HUES6 (cell line): ENCODE measurements at regions not wholly inside any gene's neighbourhood (a gene's known extent, or its start where the extent isn't known, plus 50 kb on each side); places are given as distances from the start of the nearest gene placed in this dataset.

Experiments
- H3K27ac ChIP-seq: 2 replicates; pipeline ENCODE4 v1.7.0; 2013; ENCODE audit warnings: low read depth, mild to moderate bottlenecking, low read length, inconsistent platforms
- H3K27me3 ChIP-seq: 2 replicates; pipeline ENCODE4 v1.6.1; 2013; ENCODE audit warnings: low read length; ENCODE audit not compliant: control insufficient read depth, insufficient read depth
- H3K36me3 ChIP-seq: 2 replicates; pipeline ENCODE4 v1.6.1; 2013; ENCODE audit warnings: low read length; ENCODE audit not compliant: control insufficient read depth, insufficient read depth
- H3K4me1 ChIP-seq: 2 replicates; pipeline ENCODE4 v1.6.1; 2013; ENCODE audit warnings: low read length; ENCODE audit not compliant: control insufficient read depth, insufficient read depth
- H3K4me3 ChIP-seq: 2 replicates; pipeline ENCODE4 v1.5.1; 2013; ENCODE audit warnings: low read depth, low read length
- H3K9ac ChIP-seq: one replicate; pipeline ENCODE4 v1.6.1; 2013; ENCODE audit warnings: mild to moderate bottlenecking, low read length
- H3K9me3 ChIP-seq: 2 replicates; pipeline ENCODE4 v1.6.1; 2013; ENCODE audit warnings: low read depth, low read length; ENCODE audit not compliant: control insufficient read depth, insufficient read depth

- H3K36me3 ChIP-seq: no peaks in the 10 kb centered on the region
- no peaks in the 10 kb centered on the region for H3K4me1 ChIP-seq
- no peak overlapping the region for H3K27ac ChIP-seq
- H3K9me3 ChIP-seq: 0 out of 2 replicates have a peak, but pooled peaks cover 4% of the 10 kb centered on the region
- H3K27me3 ChIP-seq: no peaks in the 10 kb centered on the region
- H3K9ac ChIP-seq: no peak overlapping the region
- H3K4me3 ChIP-seq: no peak overlapping the region
Observed at GRCh38 chr18:2390158-2390557, 181.1 kb downstream of the METTL4 start.

- H3K4me1 ChIP-seq: no peaks in the 10 kb centered on the region
- 0 out of 2 replicates have a peak, but pooled peaks cover 4% of the 10 kb centered on the region for H3K9me3 ChIP-seq
- no peak overlapping the region for H3K4me3 ChIP-seq
- H3K36me3 ChIP-seq: no peaks in the 10 kb centered on the region
- H3K9ac ChIP-seq: no peak overlapping the region
- no peaks in the 10 kb centered on the region for H3K27me3 ChIP-seq
- H3K27ac ChIP-seq: no peak overlapping the region
Observed at GRCh38 chr18:2391470-2391869, 179.8 kb downstream of the METTL4 start.

GRCh38 chr18:2392446-2392845 lies 178.9 kb downstream of the METTL4 start:
- Histone ChIP-seq H3K9me3 (0 out of 2 replicates have a peak, but pooled peaks cover 3% of the 10 kb centered on the region), H3K9ac (no peak overlapping the region), H3K4me1 (no peaks in the 10 kb centered on the region), H3K36me3 (no peaks in the 10 kb centered on the region), H3K27me3 (no peaks in the 10 kb centered on the region), H3K4me3 (no peak overlapping the region), H3K27ac (no peak overlapping the region)

GRCh38 chr18:2394684-2395083 lies 176.6 kb downstream of the METTL4 start:
- H3K4me3 ChIP-seq: no peak overlapping the region
- H3K36me3 ChIP-seq: no peaks in the 10 kb centered on the region
- H3K27ac ChIP-seq: no peak overlapping the region
- no peaks in the 10 kb centered on the region for H3K27me3 ChIP-seq
- no peaks in the 10 kb centered on the region for H3K4me1 ChIP-seq
- no peaks in the 10 kb centered on the region for H3K9me3 ChIP-seq
- no peak overlapping the region for H3K9ac ChIP-seq

- Histone ChIP-seq H3K9me3 (no peaks in the 10 kb centered on the region), H3K27ac (no peak overlapping the region), H3K4me3 (no peak overlapping the region), H3K9ac (no peak overlapping the region), H3K4me1 (no peaks in the 10 kb centered on the region), H3K36me3 (no peaks in the 10 kb centered on the region), H3K27me3 (no peaks in the 10 kb centered on the region)
Observed at GRCh38 chr18:2395427-2396161, 175.7 kb downstream of the METTL4 start.

GRCh38 chr18:2396162-2396505 lies 175.2 kb downstream of the METTL4 start:
- H3K9ac ChIP-seq: no peak overlapping the region
- no peak overlapping the region for H3K27ac ChIP-seq
- H3K36me3 ChIP-seq: no peaks in the 10 kb centered on the region
- H3K27me3 ChIP-seq: no peaks in the 10 kb centered on the region
- no peak overlapping the region for H3K4me3 ChIP-seq
- no peaks in the 10 kb centered on the region for H3K4me1 ChIP-seq
- no peaks in the 10 kb centered on the region for H3K9me3 ChIP-seq

- no peaks in the 10 kb centered on the region for H3K27me3 ChIP-seq
- H3K27ac ChIP-seq: no peak overlapping the region
- no peak overlapping the region for H3K4me3 ChIP-seq
- no peaks in the 10 kb centered on the region for H3K9me3 ChIP-seq
- H3K9ac ChIP-seq: no peak overlapping the region
- H3K36me3 ChIP-seq: no peaks in the 10 kb centered on the region
- no peaks in the 10 kb centered on the region for H3K4me1 ChIP-seq
Observed at GRCh38 chr18:2400701-2401196, 170.6 kb downstream of the METTL4 start.

GRCh38 chr18:2402084-2402483 lies 169.2 kb downstream of the METTL4 start:
- Histone ChIP-seq H3K9me3 (no peaks in the 10 kb centered on the region), H3K27me3 (no peaks in the 10 kb centered on the region), H3K36me3 (no peaks in the 10 kb centered on the region), H3K4me1 (no peaks in the 10 kb centered on the region), H3K27ac (no peak overlapping the region), H3K4me3 (no peak overlapping the region), H3K9ac (no peak overlapping the region)

GRCh38 chr18:2406544-2406943 lies 164.8 kb downstream of the METTL4 start:
- Histone ChIP-seq H3K4me3 (no peak overlapping the region), H3K4me1 (no peaks in the 10 kb centered on the region), H3K36me3 (no peaks in the 10 kb centered on the region), H3K27ac (no peak overlapping the region), H3K9ac (no peak overlapping the region), H3K9me3 (no peaks in the 10 kb centered on the region), H3K27me3 (no peaks in the 10 kb centered on the region)

- Histone ChIP-seq H3K36me3 (no peaks in the 10 kb centered on the region), H3K4me3 (no peak overlapping the region), H3K27ac (no peak overlapping the region), H3K27me3 (no peaks in the 10 kb centered on the region), H3K9ac (no peak overlapping the region), H3K4me1 (no peaks in the 10 kb centered on the region), H3K9me3 (no peaks in the 10 kb centered on the region)
Observed at GRCh38 chr18:2407961-2408360, 163.3 kb downstream of the METTL4 start.

- no peak overlapping the region for H3K9ac ChIP-seq
Observed at GRCh38 chr18:2409906-2410305, 161.4 kb downstream of the METTL4 start.

More at GRCh38 chr18:2409906-2410305, 161.4 kb downstream of the METTL4 start:
- Histone ChIP-seq H3K27me3 (no peaks in the 10 kb centered on the region), H3K27ac (no peak overlapping the region), H3K4me3 (no peak overlapping the region), H3K36me3 (no peaks in the 10 kb centered on the region), H3K4me1 (no peaks in the 10 kb centered on the region), H3K9me3 (no peaks in the 10 kb centered on the region)
